ENCODE measurements at regions not wholly inside any gene's neighbourhood (a gene's known extent, or its start where the extent isn't known, plus 50 kb on each side); places are given as distances from the start of the nearest gene placed in this dataset.

GRCh38 chr11:8740129-8740528 lies 57.5 kb downstream of the RPL27A start:
- DNase-seq: no peak

GRCh38 chr11:8744423-8744822 lies 61.8 kb downstream of the RPL27A start:
- DNase-seq: no peak

- no peak for DNase-seq
Observed at GRCh38 chr11:8745431-8746253, 63.0 kb downstream of the RPL27A start.

GRCh38 chr11:8746331-8746974 lies 63.9 kb downstream of the RPL27A start:
- no peak for DNase-seq

- peak; percentile 7 for DNase-seq
Observed at GRCh38 chr11:8747173-8747572, 64.6 kb downstream of the RPL27A start.

GRCh38 chr11:8748317-8748716 lies 65.7 kb downstream of the RPL27A start:
- DNase-seq: no peak

- DNase-seq: no peak
Observed at GRCh38 chr11:8749202-8749601, 66.6 kb downstream of the RPL27A start.

GRCh38 chr11:8754241-8754640 lies 71.6 kb downstream of the RPL27A start:
- DNase-seq: no peak

- no peak for DNase-seq
Observed at GRCh38 chr11:8756201-8756600, 73.6 kb downstream of the RPL27A start.

GRCh38 chr11:8757047-8757446 lies 74.5 kb downstream of the RPL27A start:
- DNase-seq: no peak

GRCh38 chr11:8757533-8757932 lies 74.9 kb downstream of the RPL27A start:
- no peak for DNase-seq

GRCh38 chr11:8758619-8759169 lies 76.1 kb downstream of the RPL27A start:
- DNase-seq: no peak

GRCh38 chr11:8759634-8760033 lies 77.0 kb downstream of the RPL27A start:
- no peak for DNase-seq

- DNase-seq: no peak
Observed at GRCh38 chr11:8760896-8761295, 78.3 kb downstream of the RPL27A start.

GRCh38 chr11:8763070-8763685 lies 80.6 kb downstream of the RPL27A start:
- DNase-seq: no peak

GRCh38 chr11:8765294-8765693 lies 82.7 kb downstream of the RPL27A start:
- no peak for DNase-seq

GRCh38 chr11:8766043-8766987 lies 83.7 kb downstream of the RPL27A start:
- DNase-seq: no peak

- no peak for DNase-seq
Observed at GRCh38 chr11:8766988-8767374, 84.4 kb downstream of the RPL27A start.

- no peak for DNase-seq
Observed at GRCh38 chr11:8767466-8768142, 85.0 kb downstream of the RPL27A start.

- no peak for DNase-seq
Observed at GRCh38 chr11:8768625-8769333, 86.2 kb downstream of the RPL27A start.
